ENCODE measurements at regions not wholly inside any gene's neighbourhood (a gene's known extent, or its start where the extent isn't known, plus 50 kb on each side); places are given as distances from the start of the nearest gene placed in this dataset.

DNA sequence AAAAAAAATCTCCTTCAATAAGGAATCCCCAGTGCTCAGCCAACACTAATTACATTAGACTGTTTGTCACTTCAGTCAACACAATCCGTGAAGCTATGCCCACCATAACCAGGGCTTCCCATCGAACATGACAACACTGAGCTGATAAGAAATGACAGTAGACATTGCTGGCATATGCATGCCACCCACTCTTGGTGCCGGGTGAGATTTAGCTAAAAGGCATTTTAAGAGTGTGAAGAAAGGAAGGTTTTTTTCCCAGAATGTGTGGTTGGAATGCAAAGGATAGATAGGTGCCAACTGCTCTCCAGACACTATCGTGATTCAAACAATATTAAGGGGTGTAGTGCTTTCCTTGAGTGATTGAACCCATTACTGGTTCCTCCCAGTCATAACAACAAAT, 344.0 kb upstream of the LMCD1 start:
- H4K20me1 ChIP-seq (ENCODE audit: control insufficient read depth, extremely low read depth, insufficient read depth, low read length): no peaks in the 10 kb centered on the region
- no peak overlapping the region for H3K27ac ChIP-seq (ENCODE audit: insufficient read depth, low read length)
- H2AFZ ChIP-seq (ENCODE audit: low read length): no peak overlapping the region
- no peak for DNase-seq (ENCODE audit: low read depth in 2 of 2)
- no peak for TF ChIP-seq EZH2 (IDR thresholded peaks at IDR 0.05; ENCODE audit: low read length, missing control alignments)
- TF ChIP-seq, protein P1, sequence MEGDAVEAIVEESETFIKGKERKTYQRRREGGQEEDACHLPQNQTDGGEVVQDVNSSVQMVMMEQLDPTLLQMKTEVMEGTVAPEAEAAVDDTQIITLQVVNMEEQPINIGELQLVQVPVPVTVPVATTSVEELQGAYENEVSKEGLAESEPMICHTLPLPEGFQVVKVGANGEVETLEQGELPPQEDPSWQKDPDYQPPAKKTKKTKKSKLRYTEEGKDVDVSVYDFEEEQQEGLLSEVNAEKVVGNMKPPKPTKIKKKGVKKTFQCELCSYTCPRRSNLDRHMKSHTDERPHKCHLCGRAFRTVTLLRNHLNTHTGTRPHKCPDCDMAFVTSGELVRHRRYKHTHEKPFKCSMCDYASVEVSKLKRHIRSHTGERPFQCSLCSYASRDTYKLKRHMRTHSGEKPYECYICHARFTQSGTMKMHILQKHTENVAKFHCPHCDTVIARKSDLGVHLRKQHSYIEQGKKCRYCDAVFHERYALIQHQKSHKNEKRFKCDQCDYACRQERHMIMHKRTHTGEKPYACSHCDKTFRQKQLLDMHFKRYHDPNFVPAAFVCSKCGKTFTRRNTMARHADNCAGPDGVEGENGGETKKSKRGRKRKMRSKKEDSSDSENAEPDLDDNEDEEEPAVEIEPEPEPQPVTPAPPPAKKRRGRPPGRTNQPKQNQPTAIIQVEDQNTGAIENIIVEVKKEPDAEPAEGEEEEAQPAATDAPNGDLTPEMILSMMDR (conservative IDR thresholded peaks at IDR 0.05 in 1 of 2, IDR thresholded peaks at IDR 0.05 in 1 of 2; ENCODE audit: low read depth in 1 of 2, low read length in 2 of 2): no peak
- H3K79me2 ChIP-seq (ENCODE audit: control insufficient read depth, insufficient read depth, low read length): no peaks in the 10 kb centered on the region
- no peaks in the 10 kb centered on the region for H3K27me3 ChIP-seq (ENCODE audit: control insufficient read depth, insufficient read depth, low read length)
- H3K36me3 ChIP-seq (ENCODE audit: control insufficient read depth, insufficient read depth, low read length): no peaks in the 10 kb centered on the region
- no peak overlapping the region for H3K4me3 ChIP-seq (replicated peaks in 1 of 4; ENCODE audit: control extremely low read depth in 1 of 4, insufficient read depth in 1 of 4, low read depth in 3 of 4, low read length in 4 of 4)
- H3K4me2 ChIP-seq (ENCODE audit: extremely low read depth, insufficient read depth, low read length): no peak overlapping the region
- no peak overlapping the region for H3K9ac ChIP-seq (ENCODE audit: insufficient read depth, low read length)
- no peaks in the 10 kb centered on the region for H3K9me3 ChIP-seq (ENCODE audit: control insufficient read depth, insufficient read depth, low read depth, low read length)
- H3K4me1 ChIP-seq (ENCODE audit: control insufficient read depth, extremely low read depth, insufficient read depth, low read length): no peaks in the 10 kb centered on the region

DNA sequence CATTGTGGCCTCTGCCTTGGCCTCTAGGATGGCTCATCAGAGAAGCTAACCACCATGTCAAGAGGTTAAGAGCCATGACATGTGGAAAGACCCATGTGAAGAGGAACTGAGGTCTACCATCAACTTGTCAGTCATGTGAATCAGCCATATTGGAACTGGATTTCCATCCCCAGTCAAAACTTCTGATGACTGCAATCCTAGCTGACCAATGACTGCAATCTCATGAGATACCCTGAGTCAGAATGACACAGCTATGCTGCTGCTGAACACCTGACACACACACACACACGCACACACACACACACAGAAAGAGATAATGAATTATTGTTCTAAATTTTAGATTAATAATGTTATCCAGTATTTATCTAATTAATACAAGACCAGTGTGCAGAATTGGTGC, 337.5 kb upstream of the LMCD1 start:
- Histone ChIP-seq H3K9ac (ENCODE audit: insufficient read depth, low read length) (no peak overlapping the region), H3K36me3 (ENCODE audit: control insufficient read depth, insufficient read depth, low read length) (no peaks in the 10 kb centered on the region), H3K4me2 (ENCODE audit: extremely low read depth, insufficient read depth, low read length) (no peak overlapping the region), H3K27me3 (ENCODE audit: control insufficient read depth, insufficient read depth, low read length) (no peaks in the 10 kb centered on the region), H2AFZ (ENCODE audit: low read length) (no peak overlapping the region), H3K79me2 (ENCODE audit: control insufficient read depth, insufficient read depth, low read length) (no peaks in the 10 kb centered on the region), H3K4me1 (ENCODE audit: control insufficient read depth, extremely low read depth, insufficient read depth, low read length) (no peaks in the 10 kb centered on the region), H4K20me1 (ENCODE audit: control insufficient read depth, extremely low read depth, insufficient read depth, low read length) (no peaks in the 10 kb centered on the region), H3K27ac (ENCODE audit: insufficient read depth, low read length) (no peak overlapping the region), H3K9me3 (ENCODE audit: control insufficient read depth, insufficient read depth, low read depth, low read length) (no peaks in the 10 kb centered on the region), H3K4me3 (replicated peaks in 1 of 4; ENCODE audit: control extremely low read depth in 1 of 4, insufficient read depth in 1 of 4, low read depth in 3 of 4, low read length in 4 of 4) (no peak overlapping the region)
- no peak for DNase-seq (ENCODE audit: low read depth in 2 of 2)
- TF ChIP-seq, protein P1 (conservative IDR thresholded peaks at IDR 0.05 in 1 of 2, IDR thresholded peaks at IDR 0.05 in 1 of 2; ENCODE audit: low read depth in 1 of 2, low read length in 2 of 2): no peak
- TF ChIP-seq EZH2 (IDR thresholded peaks at IDR 0.05; ENCODE audit: low read length, missing control alignments): no peak

DNA sequence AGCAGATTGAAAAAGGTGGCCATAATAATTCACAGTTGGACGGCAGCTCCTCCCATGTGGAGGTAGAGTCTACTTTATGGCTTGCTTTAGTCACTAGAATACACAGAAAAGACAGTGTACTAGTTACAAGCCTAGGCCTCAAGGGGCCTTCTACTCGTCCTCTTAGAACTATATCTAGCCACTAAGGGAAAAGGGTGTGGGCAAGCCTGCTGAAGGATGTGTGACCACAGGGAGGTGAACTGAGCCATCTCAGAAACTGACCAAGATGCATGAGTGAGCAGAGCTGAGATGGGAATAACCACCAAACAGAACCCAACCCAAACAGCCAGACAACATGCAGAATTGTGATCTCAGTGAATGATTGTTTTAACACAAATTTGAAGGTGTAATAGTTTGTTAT, 335.6 kb upstream of the LMCD1 start:
- Histone ChIP-seq H3K4me2 (ENCODE audit: extremely low read depth, insufficient read depth, low read length) (no peak overlapping the region), H3K27ac (ENCODE audit: insufficient read depth, low read length) (no peak overlapping the region), H3K9me3 (ENCODE audit: control insufficient read depth, insufficient read depth, low read depth, low read length) (no peaks in the 10 kb centered on the region), H3K4me3 (replicated peaks in 1 of 4; ENCODE audit: control extremely low read depth in 1 of 4, insufficient read depth in 1 of 4, low read depth in 3 of 4, low read length in 4 of 4) (no peak overlapping the region), H3K9ac (ENCODE audit: insufficient read depth, low read length) (no peak overlapping the region), H4K20me1 (ENCODE audit: control insufficient read depth, extremely low read depth, insufficient read depth, low read length) (no peaks in the 10 kb centered on the region), H2AFZ (ENCODE audit: low read length) (no peak overlapping the region), H3K4me1 (ENCODE audit: control insufficient read depth, extremely low read depth, insufficient read depth, low read length) (no peaks in the 10 kb centered on the region), H3K79me2 (ENCODE audit: control insufficient read depth, insufficient read depth, low read length) (no peaks in the 10 kb centered on the region), H3K27me3 (ENCODE audit: control insufficient read depth, insufficient read depth, low read length) (no peaks in the 10 kb centered on the region), H3K36me3 (ENCODE audit: control insufficient read depth, insufficient read depth, low read length) (no peaks in the 10 kb centered on the region)
- TF ChIP-seq, protein P1 (conservative IDR thresholded peaks at IDR 0.05 in 1 of 2, IDR thresholded peaks at IDR 0.05 in 1 of 2; ENCODE audit: low read depth in 1 of 2, low read length in 2 of 2): no peak
- no peak for TF ChIP-seq EZH2 (IDR thresholded peaks at IDR 0.05; ENCODE audit: low read length, missing control alignments)
- DNase-seq (ENCODE audit: low read depth in 2 of 2): no peak
